HepG2 (cell line): ENCODE measurements at regions not wholly inside any gene's neighbourhood (a gene's known extent, or its start where the extent isn't known, plus 50 kb on each side); places are given as distances from the start of the nearest gene placed in this dataset.

Experiments used
- ATAC-seq: fragments of 200-7000 bp; cut with Tn5 transposase; 3 replicates; pipeline ENCODE4 v1.9.1; 2020; ENCODE audit warnings: mild to moderate bottlenecking, moderate library complexity
- BruUV-seq: library from RNA; stranded (reverse); fragments of 400-500 nt; replicated peaks from 2 replicates; lab custom pipeline; 2021; lab: Mats Ljungman, UMichigan
- CTCF ChIA-PET: fragments of 300-600 bp; formaldehyde crosslinking; extraction: SDS; loops from one replicate; lab custom pipeline; 2021; ENCODE audit warnings: low total read pairs, inconsistent platforms, low intra/inter-chr PET ratio; lab: Yijun Ruan, JAX
- POLR2A ChIA-PET: fragments of 350-600 bp; sonication (Branson Sonifier 250); formaldehyde crosslinking; loops from one replicate; lab custom pipeline; 2020; ENCODE audit warnings: antibody characterized with exemption, inconsistent platforms; lab: Yijun Ruan, JAX
- DNase-seq: peaks from one replicate; pipeline ENCODE4 v3.0.0-alpha.2; 2015; ENCODE audit warnings: low spot score
- FAIRE-seq: peaks from 3 replicates; lab custom pipeline; 2011; peaks lifted over from hg19 to GRCh38; lab: Jason Lieb, UNC
- H2AFZ ChIP-seq: one replicate; pipeline ENCODE4 v1.6.1; 2011; ENCODE audit warnings: low read length, inconsistent platforms
- H3K27ac ChIP-seq: fragments of 300-600 bp; 3 replicates; pipeline ENCODE4 v1.8.0; 2011; ENCODE audit warnings: mixed run types, mild to moderate bottlenecking, mixed read lengths, low read length, inconsistent platforms; ENCODE audit not compliant: insufficient read depth; ENCODE audit errors: extremely low read length
- H3K27me3 ChIP-seq, 2 experiments: fragments of 200-600 bp in 1 of 2; 2 replicates in 1 of 2; 3 replicates in 1 of 2; pipeline versions ENCODE4 v1.6.0 to v1.8.0; 2011; ENCODE audit warnings: low read length in 2 of 2, mild to moderate bottlenecking in 2 of 2, moderate library complexity in 2 of 2, inconsistent platforms in 1 of 2; ENCODE audit not compliant: insufficient read depth in 2 of 2, control insufficient read depth in 1 of 2
- H3K36me3 ChIP-seq, 2 experiments: fragments of 200-600 bp in 1 of 2; replicated peaks in 1 of 2; 2 replicates in 1 of 2; 3 replicates in 1 of 2; pipeline versions ENCODE4 v1.5.1 to v1.8.0; 2011; ENCODE audit warnings: low read length in 2 of 2, inconsistent platforms in 1 of 2; ENCODE audit not compliant: insufficient read depth in 2 of 2, control insufficient read depth in 1 of 2
- H3K4me1 ChIP-seq: 2 replicates; pipeline ENCODE4 v1.5.1; 2012; ENCODE audit warnings: low read length, inconsistent platforms; ENCODE audit not compliant: insufficient read depth
- H3K4me2 ChIP-seq: 2 replicates; pipeline ENCODE4 v1.6.0; 2011; ENCODE audit warnings: low read depth, low read length, inconsistent platforms
- H3K4me3 ChIP-seq, 3 experiments: fragments of 200-600 bp in 1 of 3; sonication (generic), shearing (Covaris generic) in 1 of 3; replicated peaks in 1 of 3; 2 replicates each; pipeline ENCODE4 v1.5.1; 2011 to 2016; ENCODE audit warnings: low read length in 3 of 3, inconsistent platforms in 2 of 3, low read depth in 2 of 3, mild to moderate bottlenecking in 2 of 3, control low read depth in 1 of 3, mixed read lengths in 1 of 3; ENCODE audit not compliant: insufficient read depth in 1 of 3
- H3K79me2 ChIP-seq: one replicate; pipeline ENCODE4 v1.6.1; 2011; ENCODE audit warnings: low read length, inconsistent platforms; ENCODE audit not compliant: insufficient read depth
- H3K9ac ChIP-seq: 2 replicates; pipeline ENCODE4 v1.6.0; 2011; ENCODE audit warnings: mild to moderate bottlenecking, low read depth, low read length, inconsistent platforms; ENCODE audit not compliant: insufficient read depth
- H3K9me3 ChIP-seq: 2 replicates; pipeline ENCODE4 v1.5.1; 2012; ENCODE audit warnings: mild to moderate bottlenecking, low read length
- H4K20me1 ChIP-seq: 2 replicates; pipeline ENCODE4 v1.6.0; 2011; ENCODE audit warnings: inconsistent platforms, mild to moderate bottlenecking, low read length, moderate library complexity; ENCODE audit not compliant: insufficient read depth
- CC2D1A ChIP-seq: sonication (generic); formaldehyde crosslinking; IDR thresholded peaks from 2 replicates; pipeline ENCODE4 v1.8.1; 2023; ENCODE audit warnings: mild to moderate bottlenecking, missing genetic modification reagents
- DDIT3 ChIP-seq: sonication (generic); formaldehyde crosslinking; IDR thresholded peaks from 2 replicates; pipeline ENCODE4 v1.4.0; 2020; ENCODE audit warnings: mild to moderate bottlenecking, missing genetic modification reagents
- ELK4 ChIP-seq: sonication (generic); formaldehyde crosslinking; IDR thresholded peaks from 2 replicates; pipeline ENCODE4 v1.9.0; 2021; ENCODE audit warnings: missing genetic modification reagents, borderline replicate concordance
- EP300 ChIP-seq, 3 experiments: sonication (generic) in 1 of 3; formaldehyde crosslinking in 1 of 3; IDR thresholded peaks; 2 replicates each; pipeline versions ENCODE4 v1.5.1 to v1.6.1; 2011 to 2020; ENCODE audit warnings: low read depth in 2 of 3, low read length in 2 of 3, borderline replicate concordance in 1 of 3, improper control_type of control experiment in 1 of 3, mild to moderate bottlenecking in 1 of 3, missing genetic modification reagents in 1 of 3, moderate library complexity in 1 of 3
- FOXA1 ChIP-seq, 2 experiments: fragments of 450-650 bp in 1 of 2; sonication (generic) in 1 of 2; formaldehyde crosslinking in 1 of 2; IDR thresholded peaks; 2 replicates each; pipeline versions ENCODE4 v1.4.0 to v1.6.1; 2016 to 2020; ENCODE audit warnings: missing genetic modification reagents in 1 of 2
- GATAD2A ChIP-seq: IDR thresholded peaks from 2 replicates; pipeline ENCODE4 v1.6.1; 2016
- GPN1 ChIP-seq: sonication (generic); formaldehyde crosslinking; IDR thresholded peaks from 2 replicates; pipeline ENCODE4 v1.5.1; 2020; ENCODE audit warnings: missing genetic modification reagents, borderline replicate concordance
- GZF1 ChIP-seq: sonication (generic); formaldehyde crosslinking; IDR thresholded peaks from 2 replicates; pipeline ENCODE4 v1.5.1; 2020; ENCODE audit warnings: mild to moderate bottlenecking, missing genetic modification reagents
- RARA ChIP-seq: IDR thresholded peaks from 2 replicates; pipeline ENCODE4 v1.6.1; 2016; ENCODE audit warnings: missing genetic modification reagents, missing compliant biosample characterization
- SNAPC5 ChIP-seq: sonication (generic); formaldehyde crosslinking; IDR thresholded peaks from 2 replicates; pipeline ENCODE4 v1.8.1; 2023; ENCODE audit warnings: mild to moderate bottlenecking, missing genetic modification reagents, borderline replicate concordance
- SNRNP70 ChIP-seq: fragments of 200-400 bp; formaldehyde crosslinking; IDR thresholded peaks from 2 replicates; pipeline ENCODE4 v1.6.1; 2017; ENCODE audit warnings: mild to moderate bottlenecking, low read depth, low read length, moderate library complexity
- SOX13 ChIP-seq, 3 experiments: fragments of 450-650 bp in 1 of 3; sonication (generic) in 1 of 3; formaldehyde crosslinking in 1 of 3; IDR thresholded peaks in 2 of 3; conservative IDR thresholded peaks in 1 of 3; 2 replicates each; pipeline versions ENCODE4 v1.5.0 to v1.6.1; 2016 to 2020; ENCODE audit warnings: antibody characterized with exemption in 1 of 3, mild to moderate bottlenecking in 1 of 3, missing compliant biosample characterization in 1 of 3, missing genetic modification reagents in 1 of 3, moderate library complexity in 1 of 3
- SOX5 ChIP-seq: IDR thresholded peaks from 2 replicates; pipeline ENCODE4 v1.6.1; 2016; ENCODE audit warnings: borderline replicate concordance
- U2AF2 ChIP-seq: fragments of 200-400 bp; formaldehyde crosslinking; IDR thresholded peaks from 2 replicates; pipeline ENCODE4 v1.6.1; 2017; ENCODE audit warnings: low read depth, mild to moderate bottlenecking, low read length
- ZFP36 ChIP-seq: fragments of 150-350 bp; IDR thresholded peaks from 2 replicates; pipeline ENCODE4 v1.6.1; 2018; ENCODE audit warnings: borderline replicate concordance, low read length, low read depth; ENCODE audit not compliant: partially characterized antibody
- ZFP36L2 ChIP-seq: sonication (generic); formaldehyde crosslinking; IDR thresholded peaks from 2 replicates; pipeline ENCODE4 v1.4.0; 2020; ENCODE audit warnings: missing genetic modification reagents
- ZNF12 ChIP-seq: sonication (generic); formaldehyde crosslinking; IDR thresholded peaks from 2 replicates; pipeline ENCODE4 v1.5.0; 2020; ENCODE audit warnings: missing genetic modification reagents
- ZNF234 ChIP-seq: sonication (generic); formaldehyde crosslinking; conservative IDR thresholded peaks from 2 replicates; pipeline ENCODE4 v1.5.1; 2020; ENCODE audit warnings: mild to moderate bottlenecking, missing genetic modification reagents
- ZNF251 ChIP-seq: sonication (generic); formaldehyde crosslinking; IDR thresholded peaks from 2 replicates; pipeline ENCODE4 v1.9.0; 2021; ENCODE audit warnings: mild to moderate bottlenecking, missing genetic modification reagents
- ZNF382 ChIP-seq: sonication (generic); formaldehyde crosslinking; IDR thresholded peaks from 2 replicates; pipeline ENCODE4 v1.5.0; 2020; ENCODE audit warnings: missing genetic modification reagents, mild to moderate bottlenecking, borderline replicate concordance
- ZNF652 ChIP-seq: IDR thresholded peaks from 2 replicates; pipeline ENCODE4 v1.6.1; 2016; ENCODE audit warnings: low read depth, borderline replicate concordance
- ZNF704 ChIP-seq: sonication (generic); formaldehyde crosslinking; IDR thresholded peaks from 2 replicates; pipeline ENCODE4 v1.8.1; 2023; ENCODE audit warnings: mild to moderate bottlenecking, inconsistent platforms, moderate library complexity, missing genetic modification reagents, borderline replicate concordance
- ZNF713 ChIP-seq: sonication (generic); formaldehyde crosslinking; IDR thresholded peaks from 2 replicates; pipeline ENCODE4 v1.4.0; 2020; ENCODE audit warnings: mild to moderate bottlenecking, missing genetic modification reagents
- ZNF792 ChIP-seq: IDR thresholded peaks from 2 replicates; pipeline ENCODE4 v1.6.1; 2016
- WGBS: methylation state at CpG from one replicate; pipeline ENCODE4 v1.1.6; 2017; ENCODE audit warnings: low lambda C conversion rate; 5-methylcytosine and 5-hydroxymethylcytosine counted together
- in situ Hi-C: cut with HindIII; loops from 2 replicates; pipeline ENCODE4 v1.10.0; 2017; ENCODE audit warnings: low pct_unique_long_range_greater_than_20kb; ENCODE audit not compliant: extremely low pct_ligation_motif_present
- intact Hi-C: fragments of 100-400 bp; cut with micrococcal nuclease; formaldehyde crosslinking; loops from one replicate; pipeline ENCODE4 v1.10.0; 2022; ENCODE audit not compliant: unreplicated experiment

GRCh38 chr12:91926848-91927247, 218.8 kb downstream of the BTG1 start:
- in situ Hi-C loops (no loop called here), intact Hi-C loops (no loop called here)
- DNase-seq (peak; percentile 23), FAIRE-seq (no peak), ATAC-seq (peak; percentile 43; the same call in 1 of the 3 replicates)
- ChIA-PET CTCF (no interaction called here), POLR2A (interaction anchor here (1.0 kb wide), 1 partner anchor 219 kb away, joined by 4 read pairs; the partner anchor contains the start of gene BTG1)
- WGBS = 0% methylated on average over 1 of the region's 1 CpG
- Histone ChIP-seq H3K9ac (no peak overlapping the region), H3K4me2 (no peak overlapping the region), H3K79me2 (no peaks in the 10 kb centered on the region), H3K27ac (no peak overlapping the region), H3K36me3 (no peaks in the 10 kb centered on the region), H3K4me3 (no peak overlapping the region), H3K27me3 (no peaks in the 10 kb centered on the region), H2AFZ (no peak overlapping the region), H3K4me1 (no peaks in the 10 kb centered on the region), H4K20me1 (no peaks in the 10 kb centered on the region), H3K9me3 (no peaks in the 10 kb centered on the region)
- no TSS peak for BruUV-seq
- no peak for TF ChIP-seq U2AF2
- no peak for TF ChIP-seq GPN1 (CRISPR knock-in tag)
- no peak for TF ChIP-seq SNAPC5 (CRISPR knock-in tag)
- TF ChIP-seq DDIT3 (CRISPR knock-in tag) = no peak
- TF ChIP-seq ELK4 (CRISPR knock-in tag) = no peak
- no peak for TF ChIP-seq ZNF12 (CRISPR knock-in tag)
- peak; percentile 58; the same call in 1 of the 2 replicates for TF ChIP-seq SOX5 (CRISPR knock-in tag)
- TF ChIP-seq ZNF251 (CRISPR knock-in tag) = no peak
- TF ChIP-seq ZFP36 = no peak
- no peak for TF ChIP-seq ZNF792 (CRISPR knock-in tag)
- no peak for TF ChIP-seq ZNF704 (CRISPR knock-in tag)
- no peak for TF ChIP-seq ZNF234 (CRISPR knock-in tag)
- TF ChIP-seq FOXA1 (IDR thresholded peaks at IDR 0.05) = no peak
- TF ChIP-seq FOXA1 (CRISPR knock-in tag; IDR thresholded peaks at IDR 0.05) = peak; percentile 25; the same call in 1 of the 2 replicates
- TF ChIP-seq CC2D1A (CRISPR knock-in tag) = no peak
- TF ChIP-seq ZFP36L2 (CRISPR knock-in tag) = no peak
- TF ChIP-seq ZNF382 (CRISPR knock-in tag) = no peak
- peak; percentile 55 for TF ChIP-seq GATAD2A (CRISPR knock-in tag)
- no peak for TF ChIP-seq ZNF652
- no peak for TF ChIP-seq RARA
- TF ChIP-seq SNRNP70 = no peak
- peak in 1 of 2 experiments; percentile 30; a peak in 1 of 4 replicates for TF ChIP-seq EP300 (IDR thresholded peaks at IDR 0.05; ENCODE audit: low read depth in 2 of 2, low read length in 2 of 2)
- TF ChIP-seq EP300 (CRISPR knock-in tag; IDR thresholded peaks at IDR 0.05; ENCODE audit: borderline replicate concordance) = no peak
- no peak for TF ChIP-seq SOX13 (IDR thresholded peaks at IDR 0.05)
- peak in 1 of 2 experiments; percentile 65; a peak in 2 of 4 replicates for TF ChIP-seq SOX13 (CRISPR knock-in tag; conservative IDR thresholded peaks at IDR 0.05 in 1 of 2, IDR thresholded peaks at IDR 0.05 in 1 of 2)
- TF ChIP-seq GZF1 (CRISPR knock-in tag) = no peak
- TF ChIP-seq ZNF713 = no peak
